Heart left ventricle (tissue), 13 donors: ENCODE measurements at regions not wholly inside any gene's neighbourhood (a gene's known extent, or its start where the extent isn't known, plus 50 kb on each side); places are given as distances from the start of the nearest gene placed in this dataset.

Source experiments
- POLR2A ChIP-seq, 2 donors: fragments of 450-650 bp; IDR thresholded peaks; one replicate each; pipeline ENCODE4 v1.6.1; 2017; ENCODE audit warnings: antibody characterized with exemption in 2 of 2, mild to moderate bottlenecking in 2 of 2, moderate library complexity in 2 of 2
- TF ChIP-seq, protein P1 (sequence below), 12 donors: fragments of 200-600 bp; sonication (generic) in 4 of 12; IDR thresholded peaks; one replicate each; pipeline versions ENCODE4 v1.5.0 to v1.8.0; 2018 to 2022; ENCODE audit warnings: antibody characterized with exemption in 12 of 12, mild to moderate bottlenecking in 5 of 12
- donor health status: ischemic (EF 13 %, LVEDD 7.1; RV severe dilation, severe dysfunction).
- donor health status: DM: no; HTN: yes; CAD: no.
- donor health status: DM: no; HTN: no; CAD: no.
- donor health status: ischemic (EF 25% LVEDD 6.9; RV normal size, moderate dysfunction).
- donor health status: ischemic (EF 25% LVEDD 5.7; RV mildly dilated, moderate dysfunction).
- donor health status: ischemic (EF 35%, LVEDD 5.7; RV mildly dilated, moderate dysfunction).
- donor health status: nonischemic (EF 11% LVEDD 7.7; RV severe dilation, severe dysfunction).
- donor health status: DM: yes; HTN: yes; CAD: no.
- donor health status: PGD.
- donor health status: ischemic (EF 29% LVEDD 5.4; RV normal size, mild dysfunction).
- donor health status: nonischemic (EF 23%, LVEDD 6.1; RV moderate dilation, normal function).

DNA sequence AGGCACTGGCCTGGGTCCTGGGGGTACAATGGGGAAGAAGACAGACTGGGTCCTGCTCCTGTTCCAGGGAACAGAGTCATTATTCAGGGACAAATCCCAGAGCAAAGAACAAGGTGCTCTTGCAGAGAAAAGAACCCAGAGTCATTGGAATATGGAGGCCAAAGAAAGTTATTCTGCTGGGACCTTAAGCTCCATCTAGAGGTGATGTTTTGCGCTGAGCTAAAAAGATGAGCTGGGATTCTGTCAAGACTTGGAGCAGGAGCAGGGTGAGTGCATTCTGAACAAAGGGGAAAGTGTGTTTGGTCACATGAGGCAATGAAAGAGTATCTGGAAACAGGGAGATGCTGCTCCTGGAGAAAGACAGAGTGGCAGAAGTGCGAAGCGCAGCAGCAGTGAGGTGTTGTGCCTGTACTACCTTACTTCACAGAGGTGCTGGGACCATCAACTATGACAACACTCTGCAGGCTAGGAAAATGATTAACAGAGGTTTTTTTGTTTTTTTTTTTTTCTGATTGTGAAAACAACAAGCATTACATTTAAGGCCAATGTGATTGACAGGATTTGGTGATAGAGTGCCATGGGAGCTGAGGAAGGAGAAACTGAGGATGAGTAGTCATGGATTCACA lies 95.3 kb upstream of the TNFSF11 start:
- TF ChIP-seq, protein P1, sequence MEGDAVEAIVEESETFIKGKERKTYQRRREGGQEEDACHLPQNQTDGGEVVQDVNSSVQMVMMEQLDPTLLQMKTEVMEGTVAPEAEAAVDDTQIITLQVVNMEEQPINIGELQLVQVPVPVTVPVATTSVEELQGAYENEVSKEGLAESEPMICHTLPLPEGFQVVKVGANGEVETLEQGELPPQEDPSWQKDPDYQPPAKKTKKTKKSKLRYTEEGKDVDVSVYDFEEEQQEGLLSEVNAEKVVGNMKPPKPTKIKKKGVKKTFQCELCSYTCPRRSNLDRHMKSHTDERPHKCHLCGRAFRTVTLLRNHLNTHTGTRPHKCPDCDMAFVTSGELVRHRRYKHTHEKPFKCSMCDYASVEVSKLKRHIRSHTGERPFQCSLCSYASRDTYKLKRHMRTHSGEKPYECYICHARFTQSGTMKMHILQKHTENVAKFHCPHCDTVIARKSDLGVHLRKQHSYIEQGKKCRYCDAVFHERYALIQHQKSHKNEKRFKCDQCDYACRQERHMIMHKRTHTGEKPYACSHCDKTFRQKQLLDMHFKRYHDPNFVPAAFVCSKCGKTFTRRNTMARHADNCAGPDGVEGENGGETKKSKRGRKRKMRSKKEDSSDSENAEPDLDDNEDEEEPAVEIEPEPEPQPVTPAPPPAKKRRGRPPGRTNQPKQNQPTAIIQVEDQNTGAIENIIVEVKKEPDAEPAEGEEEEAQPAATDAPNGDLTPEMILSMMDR (IDR thresholded peaks at IDR 0.05): peak in 4 of 12 donors; percentile 6 to 15 (median 8)
- no peak for TF ChIP-seq POLR2A (IDR thresholded peaks at IDR 0.05)
